ENCODE measurements at regions not wholly inside any gene's neighbourhood (a gene's known extent, or its start where the extent isn't known, plus 50 kb on each side); places are given as distances from the start of the nearest gene placed in this dataset.

GRCh38 chr6:150759483-150759882 is 106.0 kb upstream of the MTHFD1L start:
- no peak overlapping the region for H3K4me3 ChIP-seq (ENCODE audit: low read depth, low read length)

GRCh38 chr6:150761771-150762170 is 103.7 kb upstream of the MTHFD1L start:
- no peak for DNase-seq (ENCODE audit: low read depth)
- H3K4me3 ChIP-seq (ENCODE audit: low read depth, low read length) = no peak overlapping the region
- TF ChIP-seq CTCF (IDR thresholded peaks at IDR 0.05; ENCODE audit: low read depth, low read length, missing control alignments) = no peak

More at GRCh38 chr6:150759483-150759882, 106.0 kb upstream of the MTHFD1L start:
- no peak for DNase-seq (ENCODE audit: low read depth)
- TF ChIP-seq CTCF (IDR thresholded peaks at IDR 0.05; ENCODE audit: low read depth, low read length, missing control alignments) = no peak

GRCh38 chr6:150764334-150765066 is 101.0 kb upstream of the MTHFD1L start:
- DNase-seq (ENCODE audit: low read depth) = no peak
- no peak overlapping the region for H3K4me3 ChIP-seq (ENCODE audit: low read depth, low read length)
- TF ChIP-seq CTCF (IDR thresholded peaks at IDR 0.05; ENCODE audit: low read depth, low read length, missing control alignments) = no peak

- peak; percentile 44 for DNase-seq (ENCODE audit: low read depth)
- H3K4me3 ChIP-seq (ENCODE audit: low read depth, low read length) = no peak overlapping the region
- TF ChIP-seq CTCF (IDR thresholded peaks at IDR 0.05; ENCODE audit: low read depth, low read length, missing control alignments) = no peak
Measured at GRCh38 chr6:150765067-150765764, 100.3 kb upstream of the MTHFD1L start.

GRCh38 chr6:150766201-150766997 is 99.1 kb upstream of the MTHFD1L start:
- no peak for TF ChIP-seq CTCF (IDR thresholded peaks at IDR 0.05; ENCODE audit: low read depth, low read length, missing control alignments)
- H3K4me3 ChIP-seq (ENCODE audit: low read depth, low read length) = no peak overlapping the region
- no peak for DNase-seq (ENCODE audit: low read depth)

- no peak overlapping the region for H3K4me3 ChIP-seq (ENCODE audit: low read depth, low read length)
- TF ChIP-seq CTCF (IDR thresholded peaks at IDR 0.05; ENCODE audit: low read depth, low read length, missing control alignments) = no peak
Measured at GRCh38 chr6:150767161-150767560, 98.3 kb upstream of the MTHFD1L start.

More at GRCh38 chr6:150767161-150767560, 98.3 kb upstream of the MTHFD1L start:
- no peak for DNase-seq (ENCODE audit: low read depth)

All from GM12864 (cell line).